Hepatocyte (in vitro differentiated cells): ENCODE measurements at regions not wholly inside any gene's neighbourhood (a gene's known extent, or its start where the extent isn't known, plus 50 kb on each side); places are given as distances from the start of the nearest gene placed in this dataset.

ENCODE experiments used
- CTCF ChIP-seq: fragments of 200-600 bp; sonication (generic); IDR thresholded peaks from 2 replicates; pipeline ENCODE4 v1.5.1; 2016; ENCODE audit warnings: antibody characterized with exemption, mild to moderate bottlenecking; ENCODE audit not compliant: poor library complexity
- EZH2 ChIP-seq: fragments of 200-600 bp; sonication (generic); IDR thresholded peaks from 2 replicates; pipeline ENCODE4 v1.6.1; 2016; ENCODE audit warnings: antibody characterized with exemption, mild to moderate bottlenecking, borderline replicate concordance
- EZH2phosphoT487 ChIP-seq: fragments of 200-600 bp; sonication (generic); IDR thresholded peaks from one replicate; pipeline ENCODE4 v1.6.1; 2018; ENCODE audit warnings: antibody characterized with exemption, mild to moderate bottlenecking, low read depth, moderate library complexity; ENCODE audit not compliant: unreplicated experiment, severe bottlenecking

GRCh38 chr3:118842147-118842863, 192.3 kb downstream of the IGSF11 start:
- TF ChIP-seq CTCF (no peak), EZH2phosphoT487 (no peak), EZH2 (no peak)
